H1 (cell line): ENCODE measurements at regions not wholly inside any gene's neighbourhood (a gene's known extent, or its start where the extent isn't known, plus 50 kb on each side); places are given as distances from the start of the nearest gene placed in this dataset.

ENCODE experiments used
- TEAD4 ChIP-seq: IDR thresholded peaks from 2 replicates; pipeline ENCODE4 v1.6.1; 2012; ENCODE audit warnings: low read depth, low read length, inconsistent platforms, mixed read lengths

- TF ChIP-seq TEAD4 = 0 out of 2 replicates have a peak, but pooled peaks have one; percentile 27
- TF ChIP-seq, all 59 proteins: peak for 3
Measured at GRCh38 chr1:58251430-58252073, 295.0 kb downstream of the OMA1 start (continued).
